ENCODE measurements at regions not wholly inside any gene's neighbourhood (a gene's known extent, or its start where the extent isn't known, plus 50 kb on each side); places are given as distances from the start of the nearest gene placed in this dataset.

GRCh38 chr3:30504939-30505338 lies 101.5 kb upstream of the TGFBR2 start:
- FAIRE-seq = no peak

GRCh38 chr3:30505866-30506520 lies 100.4 kb upstream of the TGFBR2 start:
- FAIRE-seq = no peak

- no peak for FAIRE-seq
These were observed 98.1 kb upstream of the TGFBR2 start for GRCh38 chr3:30508339-30508738.

- FAIRE-seq = no peak
These were observed 95.8 kb upstream of the TGFBR2 start for GRCh38 chr3:30510596-30510995.

- peak; percentile 68 for FAIRE-seq
These were observed 94.7 kb upstream of the TGFBR2 start for GRCh38 chr3:30511524-30512251.

GRCh38 chr3:30512576-30512975 lies 93.8 kb upstream of the TGFBR2 start:
- no peak for FAIRE-seq

- FAIRE-seq = no peak
These were observed 92.8 kb upstream of the TGFBR2 start for GRCh38 chr3:30513374-30514152.

- no peak for FAIRE-seq
These were observed 90.2 kb upstream of the TGFBR2 start for GRCh38 chr3:30516238-30516637.

- no peak for FAIRE-seq
These were observed 88.1 kb upstream of the TGFBR2 start for GRCh38 chr3:30518181-30518864.

GRCh38 chr3:30518872-30519271 lies 87.5 kb upstream of the TGFBR2 start:
- no peak for FAIRE-seq

GRCh38 chr3:30520699-30521098 lies 85.7 kb upstream of the TGFBR2 start:
- FAIRE-seq = no peak

- FAIRE-seq = no peak
These were observed 85.2 kb upstream of the TGFBR2 start for GRCh38 chr3:30521156-30521715.

- FAIRE-seq = no peak
These were observed 83.9 kb upstream of the TGFBR2 start for GRCh38 chr3:30522476-30522875.

- FAIRE-seq = no peak
These were observed 83.0 kb upstream of the TGFBR2 start for GRCh38 chr3:30523366-30523765.

- no peak for FAIRE-seq
These were observed 81.9 kb upstream of the TGFBR2 start for GRCh38 chr3:30524357-30525040.

- FAIRE-seq = no peak
These were observed 80.4 kb upstream of the TGFBR2 start for GRCh38 chr3:30526031-30526430.

- no peak for FAIRE-seq
These were observed 79.2 kb upstream of the TGFBR2 start for GRCh38 chr3:30527186-30527585.

- FAIRE-seq = no peak
These were observed 78.7 kb upstream of the TGFBR2 start for GRCh38 chr3:30527720-30528119.

- no peak for FAIRE-seq
These were observed 76.3 kb upstream of the TGFBR2 start for GRCh38 chr3:30530084-30530483.

GRCh38 chr3:30531017-30531570 lies 75.3 kb upstream of the TGFBR2 start:
- FAIRE-seq = no peak

GRCh38 chr3:30535525-30535924 lies 70.9 kb upstream of the TGFBR2 start:
- no peak for FAIRE-seq

- no peak for FAIRE-seq
These were observed 67.6 kb upstream of the TGFBR2 start for GRCh38 chr3:30538791-30539190.
